ENCODE measurements at regions not wholly inside any gene's neighbourhood (a gene's known extent, or its start where the extent isn't known, plus 50 kb on each side); places are given as distances from the start of the nearest gene placed in this dataset.
"Not testable (repeated sequence)": the region's sequence is repeated elsewhere in the genome, so short reads cannot be mapped to it uniquely, and the experiment has no call there.

GRCh38 chr5:83817591-83817990 is 96.9 kb upstream of the HAPLN1 start:
- no peak for ATAC-seq
- no peak for DNase-seq (ENCODE audit: low spot score)
- intact Hi-C loops (cut with DNase I), result no loop called here

GRCh38 chr5:83815661-83816060 is 95.0 kb upstream of the HAPLN1 start:
- intact Hi-C loops (cut with DNase I), result no loop called here
- ATAC-seq (no peak), DNase-seq (ENCODE audit: low spot score) (no peak)

- intact Hi-C loops (cut with DNase I), result no loop called here
- DNase-seq (ENCODE audit: low spot score) (no peak), ATAC-seq (no peak)
These were observed 89.9 kb upstream of the HAPLN1 start for GRCh38 chr5:83810511-83810910.

- ATAC-seq (no peak), DNase-seq (ENCODE audit: low spot score) (no peak)
- intact Hi-C loops (cut with DNase I), result no loop called here
These were observed 82.0 kb upstream of the HAPLN1 start for GRCh38 chr5:83802686-83803085.

- no peak for DNase-seq (ENCODE audit: low spot score)
- intact Hi-C loops (cut with DNase I), result no loop called here
- ATAC-seq, result no peak
These were observed 79.5 kb upstream of the HAPLN1 start for GRCh38 chr5:83800201-83800600.

- DNase-seq (ENCODE audit: low spot score); intact Hi-C loops (cut with DNase I); ATAC-seq: not testable (repeated sequence)
These were observed 78.4 kb upstream of the HAPLN1 start for GRCh38 chr5:83799020-83799419.

- intact Hi-C loops (cut with DNase I), result no loop called here
- DNase-seq (ENCODE audit: low spot score) (no peak), ATAC-seq (no peak)
These were observed 68.7 kb upstream of the HAPLN1 start for GRCh38 chr5:83789371-83789770.

GRCh38 chr5:83787631-83788030 is 67.0 kb upstream of the HAPLN1 start:
- intact Hi-C loops (cut with DNase I), result no loop called here
- ATAC-seq (no peak), DNase-seq (ENCODE audit: low spot score) (no peak)

GRCh38 chr5:83785176-83785668 is 64.6 kb upstream of the HAPLN1 start:
- intact Hi-C loops (cut with DNase I), result no loop called here
- ATAC-seq (no peak), DNase-seq (ENCODE audit: low spot score) (no peak)

- DNase-seq (ENCODE audit: low spot score) (no peak), ATAC-seq (no peak)
- intact Hi-C loops (cut with DNase I), result no loop called here
These were observed 60.2 kb upstream of the HAPLN1 start for GRCh38 chr5:83780699-83781350.

GRCh38 chr5:83777856-83778255 is 57.2 kb upstream of the HAPLN1 start:
- no peak for ATAC-seq
- DNase-seq (ENCODE audit: low spot score), result no peak
- intact Hi-C loops (cut with DNase I), result no loop called here

GRCh38 chr5:83776437-83777031 is 55.9 kb upstream of the HAPLN1 start:
- no peak for DNase-seq (ENCODE audit: low spot score)
- intact Hi-C loops (cut with DNase I), result no loop called here
- no peak for ATAC-seq

All from sciatic nerve (tissue), 2 donors.